ENCODE measurements at regions not wholly inside any gene's neighbourhood (a gene's known extent, or its start where the extent isn't known, plus 50 kb on each side); places are given as distances from the start of the nearest gene placed in this dataset.
"Not testable (repeated sequence)": the region's sequence is repeated elsewhere in the genome, so short reads cannot be mapped to it uniquely, and the experiment has no call there.

DNA sequence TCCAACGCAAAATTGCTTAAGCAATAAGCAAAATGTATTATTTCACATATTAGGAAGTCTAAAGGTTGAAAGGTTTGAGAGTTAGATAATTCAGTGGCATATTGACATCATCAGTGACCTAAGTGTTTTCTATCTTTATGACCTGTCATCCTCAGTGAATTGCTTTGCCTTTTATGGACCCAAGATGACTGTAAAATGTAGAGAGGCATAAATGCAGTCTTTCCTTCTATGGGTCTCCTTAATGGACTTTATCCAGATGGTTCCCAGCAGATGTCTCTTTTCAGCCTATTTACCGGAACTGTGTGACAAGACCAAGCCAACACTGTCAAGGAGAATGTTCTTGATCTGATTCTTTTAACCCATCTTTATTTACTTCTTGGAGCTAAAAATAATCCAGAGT is 615.8 kb downstream of the TTLL7 start:
- not testable (repeated sequence) for DNase-seq (ENCODE audit: low spot score)

DNA sequence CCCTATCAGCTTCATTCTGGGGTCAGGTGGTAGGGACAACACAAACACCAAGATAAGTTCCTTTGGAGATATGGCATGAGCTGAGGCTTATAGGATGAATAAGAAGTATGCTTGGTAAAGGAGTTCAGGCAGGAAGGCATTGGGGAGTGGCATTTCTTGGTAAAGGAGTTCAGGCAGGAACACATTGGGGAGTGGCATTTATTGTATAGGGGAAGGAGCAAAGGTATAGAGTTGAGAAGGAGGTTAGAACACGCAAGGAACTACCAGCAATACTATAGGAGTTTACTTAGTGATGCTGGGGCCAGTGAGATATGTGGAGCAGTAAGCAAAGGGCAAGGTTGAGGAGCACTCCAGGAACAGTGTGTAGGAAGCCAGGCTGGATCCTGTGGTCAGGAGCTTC is 625.9 kb downstream of the TTLL7 start:
- not testable (repeated sequence) for DNase-seq (ENCODE audit: low spot score)

DNA sequence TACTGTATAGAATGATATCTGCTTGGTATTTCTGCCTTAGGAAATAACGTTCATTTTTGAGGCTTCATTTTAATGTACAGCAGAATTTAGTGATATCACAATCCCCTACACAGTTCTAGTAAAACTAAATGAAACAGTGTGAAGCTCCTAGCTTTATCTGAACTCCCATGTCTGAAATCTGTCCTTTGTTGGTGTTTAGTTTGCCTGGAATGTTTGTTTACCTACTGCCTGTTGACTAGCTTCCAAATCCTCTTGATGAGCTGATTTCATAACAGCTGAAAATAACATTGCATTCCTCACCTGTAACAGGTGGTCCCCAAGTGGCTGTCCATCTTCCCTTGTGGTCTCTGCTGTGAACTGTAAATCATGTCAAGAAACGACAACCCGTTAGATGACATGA is 629.1 kb downstream of the TTLL7 start:
- DNase-seq (ENCODE audit: low spot score), result not testable (repeated sequence)

DNA sequence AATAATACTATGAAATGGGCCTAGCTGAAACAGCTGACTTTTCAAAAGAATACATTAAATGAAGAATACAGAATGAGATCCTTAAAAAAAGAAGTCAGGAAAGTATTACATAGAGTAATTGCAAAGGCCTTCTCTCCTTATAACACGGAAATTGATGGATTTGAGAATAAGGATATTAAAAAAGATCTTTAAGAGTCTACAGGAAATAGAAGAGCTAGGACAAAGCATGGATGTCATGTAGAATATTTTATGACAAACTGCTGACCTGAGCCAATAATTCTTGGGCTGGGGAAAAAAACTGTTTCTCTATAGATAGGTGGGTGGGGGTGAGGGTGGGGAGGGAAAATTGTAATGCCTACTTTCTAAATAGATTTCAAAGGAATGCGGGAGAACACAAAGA is 633.6 kb downstream of the TTLL7 start:
- DNase-seq (ENCODE audit: low spot score), result not testable (repeated sequence)

DNA sequence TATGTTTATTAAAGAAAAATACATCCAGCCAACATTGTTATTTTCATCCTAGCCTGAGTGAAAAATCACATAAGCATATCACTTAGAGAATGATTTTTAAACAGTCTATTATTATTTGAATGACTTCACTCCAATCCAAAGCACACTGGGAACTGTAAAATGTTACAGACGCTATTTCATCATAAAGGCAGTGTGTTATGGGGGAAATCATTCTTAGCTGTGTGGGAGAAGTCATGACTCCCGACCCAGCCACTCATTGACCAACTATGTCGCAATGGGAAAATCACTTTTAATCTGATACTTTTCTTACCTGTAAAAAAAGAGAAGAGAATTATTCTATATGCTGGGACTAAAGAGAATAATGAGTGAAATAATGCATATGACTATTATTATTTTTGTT is 653.6 kb downstream of the TTLL7 start:
- not testable (repeated sequence) for DNase-seq (ENCODE audit: low spot score)

DNA sequence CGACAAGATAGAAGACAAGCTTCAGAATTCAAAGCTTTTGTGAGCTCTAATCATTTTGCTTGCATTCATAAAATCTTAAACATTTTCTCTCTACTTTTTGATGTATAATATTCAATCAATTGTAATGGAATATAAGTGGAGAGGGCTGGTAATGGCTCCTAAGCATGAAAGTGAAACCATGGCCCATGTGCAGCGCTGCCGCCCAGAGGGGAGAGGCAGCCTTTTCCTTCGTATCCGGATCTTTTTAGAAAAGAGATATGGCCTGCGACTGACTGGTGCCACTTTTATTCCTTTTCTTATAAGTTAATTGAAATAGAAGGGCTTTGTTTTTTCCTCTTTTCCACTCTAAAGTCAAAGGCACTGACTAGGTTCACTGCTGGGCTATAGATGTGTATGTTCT is 655.2 kb downstream of the TTLL7 start:
- DNase-seq (ENCODE audit: low spot score), result not testable (repeated sequence)

DNA sequence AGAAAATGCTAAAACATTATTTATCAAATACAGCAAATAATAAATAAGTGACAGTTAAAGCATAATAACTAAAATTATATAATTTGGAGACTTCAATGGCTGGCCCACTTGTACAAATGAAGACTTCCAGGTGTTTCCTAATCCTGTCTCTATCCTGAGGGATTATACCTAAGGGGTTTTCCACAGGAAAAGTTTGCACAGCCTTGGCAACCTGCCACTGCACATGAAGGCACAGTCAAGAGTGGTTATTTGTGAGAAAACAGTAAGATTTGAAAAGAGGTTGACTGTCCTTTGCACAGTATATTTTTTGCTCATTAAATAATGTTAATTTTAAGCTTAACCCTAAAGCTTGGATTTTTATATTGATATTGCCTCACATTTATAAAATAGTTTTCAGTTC is 655.9 kb downstream of the TTLL7 start:
- DNase-seq (ENCODE audit: low spot score), result not testable (repeated sequence)

DNA sequence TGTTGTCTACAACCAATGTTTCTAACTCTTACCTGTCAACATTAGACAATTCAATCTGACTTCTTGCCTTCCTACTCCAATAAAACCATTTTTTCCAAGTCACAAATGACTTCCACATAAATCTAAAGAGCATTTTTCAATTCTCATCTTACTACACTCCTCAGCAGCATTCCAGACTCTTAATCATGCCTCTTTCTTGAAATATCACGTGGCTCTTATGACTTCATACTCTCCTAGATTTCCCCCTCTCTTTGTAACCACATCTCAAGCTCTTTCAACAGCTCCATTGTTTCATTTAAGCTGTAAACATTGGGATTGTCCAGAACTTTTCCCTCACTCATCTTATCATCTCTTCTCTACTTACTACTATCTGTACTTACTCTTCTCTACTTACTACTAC is 666.6 kb downstream of the TTLL7 start:
- DNase-seq (ENCODE audit: low spot score), result not testable (repeated sequence)

DNA sequence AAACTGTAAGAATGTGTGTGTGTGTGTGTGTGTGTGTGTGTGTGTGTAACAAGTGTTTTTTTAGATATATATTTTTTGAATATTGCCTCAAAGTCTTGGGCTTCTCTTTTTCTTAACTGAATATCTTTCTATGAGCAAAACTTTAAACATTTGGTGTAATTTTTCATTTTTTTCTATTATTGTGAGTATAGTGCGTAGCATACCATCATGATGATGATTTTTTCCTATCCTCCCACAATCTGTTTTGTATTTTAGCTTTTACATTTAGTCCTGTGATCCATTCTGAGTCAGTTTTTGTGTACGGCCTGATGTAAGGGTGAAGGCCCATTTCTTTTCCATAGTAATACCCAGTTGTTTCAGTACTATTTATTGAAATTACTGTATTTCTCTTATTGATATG is 680.6 kb downstream of the TTLL7 start:
- no peak for DNase-seq (ENCODE audit: low spot score)

DNA sequence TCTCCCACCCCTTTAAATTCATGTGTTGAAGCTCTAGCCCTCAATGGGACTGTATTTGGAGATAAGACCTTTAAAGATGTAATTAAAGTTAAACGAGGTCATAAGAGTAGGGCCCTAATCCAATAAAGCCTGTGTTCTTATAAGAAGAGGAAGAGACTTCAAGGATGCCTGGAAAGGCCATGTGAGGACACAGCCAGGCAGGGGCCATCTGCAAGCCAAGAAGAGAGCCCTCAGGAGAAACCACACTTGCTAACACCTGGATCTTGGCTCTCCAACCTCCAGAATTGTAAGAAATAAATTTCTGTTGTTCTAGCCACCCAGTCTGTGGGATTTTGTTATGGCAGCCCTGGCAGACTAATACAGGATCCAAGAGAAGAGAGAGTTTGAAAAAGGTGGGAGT is 683.5 kb downstream of the TTLL7 start:
- not testable (repeated sequence) for DNase-seq (ENCODE audit: low spot score)

DNA sequence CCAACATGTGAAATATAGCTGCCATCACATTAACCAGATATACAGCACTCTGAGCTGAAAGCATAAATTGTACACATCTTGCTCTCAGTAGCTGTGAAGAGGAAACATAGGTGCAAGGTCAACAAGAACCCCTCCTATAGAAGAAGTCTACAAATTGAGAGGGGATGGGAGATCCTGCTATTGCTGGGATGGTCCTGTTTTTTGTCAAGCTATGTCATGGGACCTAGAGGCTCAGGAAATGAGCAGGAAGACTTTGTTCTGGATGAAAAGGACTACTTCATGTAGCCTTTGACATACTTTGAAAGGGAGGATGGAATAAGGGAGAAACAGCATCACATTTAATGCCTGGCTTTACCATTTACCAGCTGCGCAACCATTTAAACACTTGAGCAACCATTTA is 688.8 kb downstream of the TTLL7 start:
- DNase-seq (ENCODE audit: low spot score), result not testable (repeated sequence)

DNA sequence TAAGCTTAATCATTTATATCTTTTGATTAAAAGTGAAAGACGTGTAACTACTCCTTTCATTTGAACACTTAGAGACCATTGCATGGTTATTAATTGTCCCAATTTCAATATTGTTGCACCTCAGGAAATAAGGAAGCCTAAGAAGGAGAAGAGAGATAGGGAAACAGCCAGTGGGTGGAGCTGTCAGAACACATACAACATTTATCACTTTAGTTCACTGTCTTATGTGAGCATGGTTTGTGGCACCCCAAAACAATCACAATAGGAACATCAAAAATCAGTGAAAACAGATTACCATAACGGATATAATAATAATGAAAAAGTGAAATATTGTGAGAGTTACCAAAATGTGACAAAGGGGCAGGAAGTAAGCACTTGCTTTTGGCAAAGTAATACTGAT is 689.9 kb downstream of the TTLL7 start:
- not testable (repeated sequence) for DNase-seq (ENCODE audit: low spot score)

DNA sequence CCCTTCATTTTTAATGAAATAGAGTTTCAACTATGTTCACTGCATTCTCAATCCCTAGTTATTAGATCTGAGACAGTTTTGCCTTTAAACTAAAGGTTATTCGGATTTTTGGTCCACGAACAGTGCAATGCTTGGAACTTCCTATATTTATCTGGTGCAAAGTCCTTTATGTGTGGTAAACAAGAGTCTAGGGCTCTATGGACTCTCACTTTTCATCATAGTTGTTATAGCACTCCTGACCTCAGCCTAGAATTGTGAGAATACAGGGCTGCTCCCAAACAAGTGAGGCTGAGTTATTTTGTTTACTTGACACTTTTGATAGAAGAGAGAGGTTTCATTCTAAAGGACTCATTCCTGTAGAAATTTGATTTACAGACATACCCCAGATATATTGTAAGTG is 692.1 kb downstream of the TTLL7 start:
- not testable (repeated sequence) for DNase-seq (ENCODE audit: low spot score)

DNA sequence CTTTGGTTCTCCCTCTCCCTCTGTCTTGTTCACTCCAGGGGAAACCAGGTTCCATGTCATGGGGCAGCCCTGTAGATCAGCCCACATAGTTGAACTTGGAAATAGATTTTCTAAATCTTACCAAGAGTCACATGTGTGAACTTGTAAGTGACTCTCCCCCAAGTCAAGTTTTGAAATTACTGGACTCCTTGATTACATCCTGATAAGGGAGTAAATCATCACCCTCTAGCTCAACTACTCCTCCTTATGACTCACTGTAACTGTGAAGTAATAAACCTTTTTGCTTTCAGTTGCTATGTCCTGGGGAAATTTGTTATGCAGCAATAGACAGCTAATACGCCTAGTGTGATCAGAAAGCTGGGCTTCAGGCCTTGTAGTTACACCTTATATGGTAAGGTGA is 703.3 kb downstream of the TTLL7 start:
- DNase-seq (ENCODE audit: low spot score), result not testable (repeated sequence)

DNA sequence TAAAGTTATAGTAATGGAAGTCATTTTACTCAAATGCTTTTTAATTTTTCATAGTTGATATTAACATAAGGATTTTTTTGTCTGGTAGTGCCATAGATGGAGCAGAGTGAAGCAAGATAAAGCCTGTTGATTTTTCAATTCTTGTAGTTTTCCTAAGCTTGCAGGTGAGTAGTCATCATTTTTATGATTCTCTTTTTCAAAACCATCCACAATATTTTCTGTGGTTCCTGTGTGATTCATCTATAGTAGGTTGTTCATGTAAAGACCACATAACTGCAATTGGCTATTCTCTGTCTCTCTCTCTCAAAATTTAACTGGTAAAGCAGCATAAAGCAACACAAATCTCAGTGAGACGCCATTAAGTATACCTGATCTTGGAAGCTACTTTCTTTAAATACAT is 711.5 kb downstream of the TTLL7 start:
- DNase-seq (ENCODE audit: low spot score), result not testable (repeated sequence)

DNA sequence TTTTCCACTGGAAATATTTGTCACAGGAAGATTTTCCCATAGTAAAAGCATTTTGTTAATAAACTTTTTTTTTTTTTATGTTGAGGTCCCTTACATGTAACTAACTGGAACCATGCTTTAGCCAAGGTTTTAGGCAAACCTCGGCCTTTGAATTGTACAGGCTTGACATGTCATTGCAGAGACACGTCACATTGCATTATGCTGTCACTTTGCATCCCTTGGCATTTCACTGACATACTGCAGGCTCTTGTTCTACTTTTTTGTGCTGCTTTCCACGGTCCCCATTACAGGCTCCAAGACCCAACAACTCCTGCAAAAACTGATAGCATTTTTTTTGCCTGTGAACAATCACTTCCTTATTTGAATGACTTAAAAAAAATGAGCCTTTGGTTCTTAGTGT is 724.3 kb downstream of the TTLL7 start:
- not testable (repeated sequence) for DNase-seq (ENCODE audit: low spot score)

DNA sequence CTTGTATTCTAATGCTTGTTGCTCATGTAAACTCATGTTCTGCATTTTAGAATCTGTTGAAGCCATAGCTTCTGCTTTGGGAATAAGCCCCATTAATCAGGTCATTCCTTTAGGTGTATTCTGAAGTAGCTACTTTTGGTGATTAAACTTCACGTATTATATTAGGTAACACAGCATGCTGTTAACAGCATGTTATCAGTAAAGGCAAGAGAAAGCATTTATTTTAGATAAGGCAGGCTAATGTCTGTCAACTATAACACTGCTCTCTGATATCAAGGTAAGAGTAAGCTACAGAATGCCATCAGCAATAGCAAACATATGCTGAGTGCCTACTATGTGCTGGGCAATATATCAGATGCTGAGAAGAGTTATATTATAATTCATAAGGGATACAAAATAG is 726.4 kb downstream of the TTLL7 start:
- DNase-seq (ENCODE audit: low spot score), result not testable (repeated sequence)

DNA sequence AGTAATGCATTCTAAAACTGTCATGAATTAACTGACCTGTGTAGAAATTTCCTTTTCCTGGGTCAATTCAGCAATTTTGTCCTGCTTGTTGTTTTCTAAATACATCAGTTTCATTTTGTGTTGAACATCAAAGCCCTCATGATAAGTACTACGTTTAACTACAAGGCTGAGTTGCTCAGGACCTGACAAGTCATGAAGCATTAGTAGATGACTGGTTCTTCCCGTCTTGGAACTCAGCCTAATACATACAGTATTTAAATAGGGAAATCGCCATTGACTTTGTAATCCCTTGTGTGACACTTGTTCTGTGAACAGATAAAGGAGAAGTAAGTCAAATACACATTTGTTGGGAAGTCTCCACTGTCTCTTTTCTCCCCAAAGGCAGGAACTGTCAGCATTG is 727.1 kb downstream of the TTLL7 start:
- DNase-seq (ENCODE audit: low spot score), result not testable (repeated sequence)

DNA sequence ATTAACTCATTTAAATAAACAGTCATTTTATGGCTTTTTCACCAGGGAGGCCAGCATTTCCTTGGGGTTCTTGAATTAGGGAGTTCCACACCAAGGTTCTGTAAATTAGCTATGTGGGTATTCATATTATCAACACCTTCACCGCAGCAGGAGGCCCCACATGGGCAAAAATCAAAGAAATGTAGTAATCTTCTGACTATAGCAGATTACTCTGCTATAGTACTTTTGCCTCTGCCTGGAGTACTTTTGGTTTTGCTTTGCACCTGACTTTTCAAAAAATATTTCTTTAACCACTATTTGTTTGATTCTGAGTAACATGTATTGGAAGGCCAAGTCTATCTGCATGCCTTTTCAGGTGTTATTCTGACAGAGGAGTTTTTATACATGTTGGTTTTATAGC is 728.1 kb downstream of the TTLL7 start:
- not testable (repeated sequence) for DNase-seq (ENCODE audit: low spot score)

DNA sequence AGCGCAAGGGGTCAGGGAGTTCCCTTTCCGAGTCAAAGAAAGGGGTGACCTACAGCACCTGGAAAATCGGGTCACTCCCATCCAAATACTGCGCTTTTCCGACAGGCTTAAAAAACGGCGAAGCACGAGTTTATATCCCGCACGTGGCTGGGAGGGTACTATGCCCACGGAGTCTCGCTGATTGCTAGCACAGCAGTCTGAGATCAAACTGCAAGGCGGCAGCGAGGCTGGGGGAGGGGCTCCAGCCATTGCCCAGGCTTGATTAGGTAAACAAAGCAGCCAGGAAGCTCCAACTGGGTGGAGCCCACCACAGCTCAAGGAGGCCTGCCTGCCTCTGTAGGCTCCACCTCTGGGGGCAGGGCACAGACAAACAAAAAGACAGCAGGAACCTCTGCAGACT is 735.1 kb downstream of the TTLL7 start:
- not testable (repeated sequence) for DNase-seq (ENCODE audit: low spot score)

DNA sequence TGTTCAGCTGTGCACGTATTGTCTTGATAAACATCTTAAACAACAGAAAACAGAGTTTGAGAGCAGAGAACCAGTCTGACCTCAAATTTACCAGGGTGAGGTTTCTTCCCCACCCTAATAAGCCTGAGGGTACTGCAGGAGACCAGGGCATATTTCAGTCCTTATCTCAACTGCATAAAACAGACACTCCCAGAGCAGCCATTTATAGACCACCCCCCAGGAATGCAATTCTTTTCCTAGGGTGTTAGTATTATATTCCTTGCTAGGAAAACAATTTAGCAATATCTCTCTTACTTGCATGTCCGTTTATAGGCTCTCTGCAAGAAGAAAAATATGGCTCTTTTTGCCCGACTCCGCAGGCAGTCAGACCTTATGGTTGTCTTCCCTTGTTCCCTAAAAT is 747.2 kb downstream of the TTLL7 start:
- DNase-seq (ENCODE audit: low spot score), result peak; percentile 10

DNA sequence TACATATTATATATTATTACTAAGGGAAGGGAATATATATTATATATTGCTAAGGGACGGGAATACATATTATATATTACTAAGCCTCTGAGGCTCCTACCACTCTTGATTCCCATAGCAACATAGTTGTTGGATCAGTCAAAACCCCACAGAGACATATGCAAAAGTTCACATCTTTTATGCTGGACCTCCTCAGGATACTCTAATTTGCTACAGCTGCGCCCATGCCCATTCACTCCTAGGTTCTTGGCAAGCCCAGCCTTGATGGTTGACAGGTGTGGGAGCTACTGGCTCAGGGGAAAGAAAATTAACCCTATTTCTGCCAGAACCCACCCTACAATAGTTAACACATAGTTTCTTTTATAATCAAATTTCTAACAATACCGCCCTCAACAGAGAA is 752.2 kb downstream of the TTLL7 start:
- not testable (repeated sequence) for DNase-seq (ENCODE audit: low spot score)

DNA sequence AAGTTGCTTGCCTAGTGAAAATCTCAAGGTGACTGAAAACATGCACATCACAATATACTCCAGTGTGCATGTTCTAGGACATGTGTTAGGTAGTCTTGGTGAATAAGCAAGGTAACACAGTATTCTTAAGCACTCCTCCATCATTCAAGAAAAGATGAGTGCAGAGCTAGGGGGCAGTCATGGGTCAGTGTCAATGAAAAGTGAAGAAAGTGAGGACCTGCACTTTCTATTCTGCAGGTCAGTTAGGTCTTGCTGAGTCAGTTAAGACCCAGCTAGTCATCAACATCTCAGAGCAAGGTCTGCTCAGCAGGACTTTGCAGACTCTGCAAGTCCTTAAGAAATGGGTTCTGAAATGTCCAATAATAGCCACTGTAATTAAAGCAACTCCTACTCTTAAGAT is 754.1 kb downstream of the TTLL7 start:
- not testable (repeated sequence) for DNase-seq (ENCODE audit: low spot score)

DNA sequence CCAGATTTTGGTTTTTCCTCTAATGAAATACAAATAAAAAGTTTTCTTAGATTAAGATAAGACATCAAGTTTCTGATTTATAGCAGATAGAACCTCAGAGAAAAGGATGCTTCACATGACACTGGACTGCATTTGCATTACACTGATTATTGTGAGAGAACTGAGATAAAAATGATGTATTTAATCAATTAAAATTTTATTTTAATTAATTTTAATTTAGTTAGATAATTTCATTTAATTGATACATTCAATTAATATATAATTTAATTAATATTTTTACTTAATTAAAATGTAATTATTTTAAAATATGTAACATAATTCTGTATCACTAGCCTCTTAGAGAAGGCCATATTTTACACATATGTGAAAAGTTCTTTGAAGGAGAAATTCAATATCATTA is 759.4 kb downstream of the TTLL7 start:
- DNase-seq (ENCODE audit: low spot score), result not testable (repeated sequence)

DNA sequence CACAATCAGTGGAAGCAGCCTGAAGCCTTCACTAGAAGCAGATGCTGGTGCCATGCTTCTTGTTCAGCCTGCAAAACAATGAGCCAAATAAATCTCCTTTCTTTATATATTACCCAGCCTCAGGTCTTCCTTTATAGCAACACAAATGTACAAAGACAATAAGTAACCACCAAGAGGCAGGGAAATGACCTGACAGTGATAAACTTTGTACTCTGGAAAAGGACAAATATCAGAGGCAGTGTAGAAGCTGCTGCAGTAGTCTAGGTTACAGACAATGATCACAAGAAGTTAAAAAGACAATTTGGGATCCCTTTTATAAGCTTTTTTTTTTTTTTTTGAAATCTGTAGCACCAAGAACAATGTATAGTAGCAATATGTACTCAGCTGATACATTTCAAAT is 760.3 kb downstream of the TTLL7 start:
- DNase-seq (ENCODE audit: low spot score), result not testable (repeated sequence)

Measured in NAMALWA (cell line).